ENCODE measurements at regions not wholly inside any gene's neighbourhood (a gene's known extent, or its start where the extent isn't known, plus 50 kb on each side); places are given as distances from the start of the nearest gene placed in this dataset.

- H3K9me3 ChIP-seq (ENCODE audit: control insufficient read depth in 1 of 2, low read length in 2 of 2), result no peaks in the 10 kb centered on the region
- no peaks in the 10 kb centered on the region for H3K4me1 ChIP-seq (ENCODE audit: insufficient read depth, low read length)
- DNase-seq, result no peak
- no peaks in the 10 kb centered on the region for H3K36me3 ChIP-seq (ENCODE audit: insufficient read depth, low read length)
- H3K4me1 Mint-ChIP-seq, result no peaks in the 10 kb centered on the region
- H3K27ac Mint-ChIP-seq, result no peak overlapping the region
- no peak overlapping the region for H3K4me3 ChIP-seq (ENCODE audit: low read length in 2 of 2)
- H3K27ac ChIP-seq (ENCODE audit: low read depth, low read length), result no peak overlapping the region
- intact Hi-C loops (cut with micrococcal nuclease), result no loop called here
- no peaks in the 10 kb centered on the region for H3K36me3 Mint-ChIP-seq
- ChIA-PET POLR2A (ENCODE audit: partially characterized antibody) (no interaction called here), CTCF (ENCODE audit: partially characterized antibody) (no interaction called here)
- H3K4me3 Mint-ChIP-seq, result no peak overlapping the region
- H3K9me3 Mint-ChIP-seq, result peaks cover 0 to 6% (median 0%) of the 10 kb centered on the region in 8 donors
- H3K27me3 ChIP-seq (ENCODE audit: insufficient read depth, low read length), result no peaks in the 10 kb centered on the region
- H3K27me3 Mint-ChIP-seq, result no peaks in the 10 kb centered on the region
These were observed 146.1 kb downstream of the KITLG start for GRCh38 chr12:88433997-88434703.

- no peak overlapping the region for H3K4me3 ChIP-seq (ENCODE audit: low read length in 2 of 2)
- intact Hi-C loops (cut with micrococcal nuclease), result no loop called here
- Mint-ChIP-seq H3K27me3 (no peaks in the 10 kb centered on the region), H3K4me3 (no peak overlapping the region), H3K4me1 (no peaks in the 10 kb centered on the region), H3K27ac (no peak overlapping the region), H3K36me3 (no peaks in the 10 kb centered on the region), H3K9me3 (peaks cover 0 to 8% (median 0%) of the 10 kb centered on the region in 8 donors)
- POLR2A ChIA-PET (ENCODE audit: partially characterized antibody), result no interaction called here
- no peak for DNase-seq
- no peak overlapping the region for H3K27ac ChIP-seq (ENCODE audit: low read depth, low read length)
- H3K9me3 ChIP-seq (ENCODE audit: control insufficient read depth in 1 of 2, low read length in 2 of 2), result no peaks in the 10 kb centered on the region
- no peaks in the 10 kb centered on the region for H3K27me3 ChIP-seq (ENCODE audit: insufficient read depth, low read length)
- no peaks in the 10 kb centered on the region for H3K36me3 ChIP-seq (ENCODE audit: insufficient read depth, low read length)
- CTCF ChIA-PET (ENCODE audit: partially characterized antibody), result no interaction called here
- H3K4me1 ChIP-seq (ENCODE audit: insufficient read depth, low read length), result no peaks in the 10 kb centered on the region
These were observed 144.8 kb downstream of the KITLG start for GRCh38 chr12:88435334-88436076.

GRCh38 chr12:88437226-88437625 is 143.0 kb downstream of the KITLG start:
- peaks cover 0 to 11% (median 0%) of the 10 kb centered on the region in 8 donors for H3K9me3 Mint-ChIP-seq
- Histone ChIP-seq H3K4me3 (ENCODE audit: low read length in 2 of 2) (no peak overlapping the region), H3K4me1 (ENCODE audit: insufficient read depth, low read length) (no peaks in the 10 kb centered on the region), H3K27me3 (ENCODE audit: insufficient read depth, low read length) (no peaks in the 10 kb centered on the region), H3K9me3 (ENCODE audit: control insufficient read depth in 1 of 2, low read length in 2 of 2) (no peaks in the 10 kb centered on the region), H3K27ac (ENCODE audit: low read depth, low read length) (no peak overlapping the region), H3K36me3 (ENCODE audit: insufficient read depth, low read length) (no peaks in the 10 kb centered on the region)
- no peaks in the 10 kb centered on the region for H3K36me3 Mint-ChIP-seq
- no peak overlapping the region for H3K4me3 Mint-ChIP-seq
- no peaks in the 10 kb centered on the region for H3K27me3 Mint-ChIP-seq
- no peaks in the 10 kb centered on the region for H3K4me1 Mint-ChIP-seq
- ChIA-PET CTCF (ENCODE audit: partially characterized antibody) (no interaction called here), POLR2A (ENCODE audit: partially characterized antibody) (no interaction called here)
- no peak for DNase-seq
- no peak overlapping the region for H3K27ac Mint-ChIP-seq
- intact Hi-C loops (cut with micrococcal nuclease), result no loop called here
